SU-DHL-6 (cell line): ENCODE measurements at regions not wholly inside any gene's neighbourhood (a gene's known extent, or its start where the extent isn't known, plus 50 kb on each side); places are given as distances from the start of the nearest gene placed in this dataset.

Source experiments
- H2AFZ ChIP-seq: fragments of 200-600 bp; sonication (generic); 2 replicates; pipeline ENCODE4 v1.6.1; 2014; ENCODE audit warnings: low read depth, mild to moderate bottlenecking, moderate library complexity, mixed read lengths, antibody characterized with exemption, low read length; ENCODE audit not compliant: severe bottlenecking
- H3F3A ChIP-seq: fragments of 200-600 bp; shearing (Covaris generic); 2 replicates; pipeline ENCODE4 v1.6.0; 2016; ENCODE audit warnings: antibody characterized with exemption, mild to moderate bottlenecking; ENCODE audit not compliant: insufficient read depth
- H3K27ac ChIP-seq: fragments of 200-600 bp; sonication (generic); 2 replicates; pipeline ENCODE4 v1.5.1; 2016; ENCODE audit warnings: low read depth, mild to moderate bottlenecking, low read length, moderate library complexity, mixed read lengths
- H3K27me3 ChIP-seq: fragments of 200-600 bp; sonication (generic), shearing (Covaris generic); 2 replicates; pipeline ENCODE4 v1.6.0; 2014; ENCODE audit warnings: mild to moderate bottlenecking, low read length
- H3K36me3 ChIP-seq: fragments of 200-600 bp; sonication (generic); 2 replicates; pipeline ENCODE4 v1.6.1; 2014; ENCODE audit warnings: mild to moderate bottlenecking, low read length, mixed read lengths
- H3K4me2 ChIP-seq: fragments of 300-600, 200-600 bp; shearing (Covaris generic), sonication (generic); 2 replicates; pipeline ENCODE4 v1.6.0; 2014; ENCODE audit warnings: low read length, low read depth, mild to moderate bottlenecking; ENCODE audit not compliant: poor library complexity, severe bottlenecking
- H3K4me3 ChIP-seq: fragments of 200-600 bp; sonication (generic); 2 replicates; pipeline ENCODE4 v1.5.1; 2014; ENCODE audit warnings: antibody characterized with exemption, low read length, mild to moderate bottlenecking, mixed read lengths; ENCODE audit not compliant: insufficient read depth, poor library complexity, severe bottlenecking
- H3K79me2 ChIP-seq: fragments of 200-600 bp; sonication (generic); 2 replicates; pipeline ENCODE4 v1.6.1; 2014; ENCODE audit warnings: mild to moderate bottlenecking, low read length, moderate library complexity; ENCODE audit not compliant: insufficient read depth
- H3K9ac ChIP-seq: fragments of 200-600 bp; sonication (generic); 2 replicates; pipeline ENCODE4 v1.7.0; 2014; ENCODE audit warnings: mild to moderate bottlenecking, low read length
- H3K9me2 ChIP-seq: fragments of 200-600 bp; sonication (generic); replicated peaks from 2 replicates; pipeline ENCODE4 v1.6.1; 2014; ENCODE audit warnings: low read length; ENCODE audit not compliant: insufficient read depth
- H3K9me3 ChIP-seq: fragments of 200-600 bp; sonication (generic); 2 replicates; pipeline ENCODE4 v1.6.1; 2014; ENCODE audit warnings: low read length, mixed read lengths; ENCODE audit not compliant: insufficient read depth
- H4K20me1 ChIP-seq: fragments of 200-600 bp; sonication (generic); 2 replicates; pipeline ENCODE4 v1.6.1; 2014; ENCODE audit warnings: low read depth, mild to moderate bottlenecking, antibody characterized with exemption, low read length, moderate library complexity, mixed read lengths
- EZH2phosphoT487 ChIP-seq: fragments of 200-600 bp; sonication (generic), shearing (Covaris generic); conservative IDR thresholded peaks from 2 replicates; pipeline ENCODE4 v1.6.1; 2018; ENCODE audit warnings: mild to moderate bottlenecking, antibody characterized with exemption, low read length, moderate library complexity, mixed read lengths
- TF ChIP-seq, protein P1 (sequence below): fragments of 200-600 bp; sonication (generic); IDR thresholded peaks from one replicate; pipeline ENCODE4 v1.5.1; 2017; ENCODE audit warnings: antibody characterized with exemption, mild to moderate bottlenecking, low read length, moderate library complexity; ENCODE audit not compliant: insufficient read depth, poor library complexity, severe bottlenecking

DNA sequence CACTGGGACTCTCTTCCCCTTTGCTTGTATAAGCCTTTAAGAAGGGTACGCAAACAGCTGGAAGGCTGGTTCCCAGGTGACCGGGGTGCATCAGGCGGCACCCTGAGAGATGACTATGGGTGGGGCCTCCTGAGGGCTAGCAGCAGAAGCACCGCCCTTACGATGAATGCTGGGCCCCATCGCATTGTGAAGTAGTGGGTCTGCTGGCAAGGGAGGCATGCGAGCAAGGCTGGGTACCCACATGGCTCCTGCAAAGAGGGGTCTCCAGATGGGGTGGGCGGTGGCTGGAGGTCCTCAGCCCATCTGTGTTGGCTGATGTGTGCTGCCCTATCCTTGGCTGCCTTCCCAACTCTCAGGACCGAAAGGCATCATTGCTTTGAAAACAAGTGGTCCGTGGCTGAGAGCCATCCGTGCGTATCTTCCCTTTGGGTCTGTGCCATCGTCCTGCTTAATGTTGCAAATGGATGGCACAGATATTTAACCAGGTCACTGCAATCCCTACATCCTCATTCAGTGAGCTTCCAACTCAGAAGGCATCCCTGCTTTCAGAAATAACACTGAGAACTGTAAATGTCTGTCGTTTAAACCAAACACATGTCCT is 83.5 kb upstream of the GPC1 start:
- no peaks in the 10 kb centered on the region for H3K9me3 ChIP-seq

DNA sequence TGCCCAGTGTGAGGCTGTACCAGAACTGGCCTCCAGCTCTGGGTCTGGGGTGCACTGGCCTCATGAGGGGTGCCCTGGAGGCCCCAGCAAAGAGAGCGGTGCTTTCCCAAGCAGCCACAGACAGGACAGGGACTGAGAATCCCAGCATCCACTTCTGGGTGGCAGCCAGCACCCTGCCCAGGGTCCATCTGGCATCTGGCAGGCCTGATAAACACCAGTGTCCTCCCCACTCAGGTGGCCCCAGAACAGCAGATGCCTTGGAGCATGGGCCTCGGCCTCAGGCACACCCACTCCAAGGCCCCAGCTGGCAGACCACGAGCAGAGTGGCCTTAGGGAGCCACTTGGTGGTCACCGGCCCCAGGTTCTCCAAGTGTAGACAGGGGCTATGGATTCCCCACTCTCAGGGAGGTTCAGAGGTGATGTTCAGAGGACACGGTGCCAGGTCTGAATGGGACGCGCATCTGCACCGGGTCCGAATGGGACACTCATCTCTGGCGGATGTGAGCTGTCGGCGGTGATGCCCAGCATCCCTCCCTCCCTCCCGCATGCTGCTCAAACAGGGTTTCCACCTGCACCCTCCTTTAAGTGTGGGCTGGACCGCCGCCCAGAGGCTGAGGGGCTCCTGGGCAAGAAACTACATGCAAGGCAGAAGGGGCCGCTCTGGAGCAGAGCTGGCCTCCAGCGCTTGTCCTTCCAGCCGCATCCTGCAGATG is 82.2 kb upstream of the GPC1 start:
- Histone ChIP-seq H2AFZ (no peak overlapping the region), H3K36me3 (no peaks in the 10 kb centered on the region), H3K9ac (no peak overlapping the region), H3K79me2 (no peaks in the 10 kb centered on the region), H3K4me3 (no peak overlapping the region), H3K27ac (no peak overlapping the region), H3K9me2 (no peaks in the 10 kb centered on the region), H3K4me2 (no peak overlapping the region), H3K27me3 (no peaks in the 10 kb centered on the region), H3K9me3 (no peaks in the 10 kb centered on the region), H3F3A (no peaks in the 10 kb centered on the region), H4K20me1 (no peaks in the 10 kb centered on the region)
- no peak for TF ChIP-seq EZH2phosphoT487
- TF ChIP-seq, protein P1, sequence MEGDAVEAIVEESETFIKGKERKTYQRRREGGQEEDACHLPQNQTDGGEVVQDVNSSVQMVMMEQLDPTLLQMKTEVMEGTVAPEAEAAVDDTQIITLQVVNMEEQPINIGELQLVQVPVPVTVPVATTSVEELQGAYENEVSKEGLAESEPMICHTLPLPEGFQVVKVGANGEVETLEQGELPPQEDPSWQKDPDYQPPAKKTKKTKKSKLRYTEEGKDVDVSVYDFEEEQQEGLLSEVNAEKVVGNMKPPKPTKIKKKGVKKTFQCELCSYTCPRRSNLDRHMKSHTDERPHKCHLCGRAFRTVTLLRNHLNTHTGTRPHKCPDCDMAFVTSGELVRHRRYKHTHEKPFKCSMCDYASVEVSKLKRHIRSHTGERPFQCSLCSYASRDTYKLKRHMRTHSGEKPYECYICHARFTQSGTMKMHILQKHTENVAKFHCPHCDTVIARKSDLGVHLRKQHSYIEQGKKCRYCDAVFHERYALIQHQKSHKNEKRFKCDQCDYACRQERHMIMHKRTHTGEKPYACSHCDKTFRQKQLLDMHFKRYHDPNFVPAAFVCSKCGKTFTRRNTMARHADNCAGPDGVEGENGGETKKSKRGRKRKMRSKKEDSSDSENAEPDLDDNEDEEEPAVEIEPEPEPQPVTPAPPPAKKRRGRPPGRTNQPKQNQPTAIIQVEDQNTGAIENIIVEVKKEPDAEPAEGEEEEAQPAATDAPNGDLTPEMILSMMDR: no peak

More for the DNA sequence above, 83.5 kb upstream of the GPC1 start:
- no peak overlapping the region for H3K4me2 ChIP-seq
- no peaks in the 10 kb centered on the region for H3K27me3 ChIP-seq
- H3K36me3 ChIP-seq: no peaks in the 10 kb centered on the region
- TF ChIP-seq, protein P1: no peak
- no peak for TF ChIP-seq EZH2phosphoT487
- H3K9me2 ChIP-seq: no peaks in the 10 kb centered on the region
- H3K79me2 ChIP-seq: no peaks in the 10 kb centered on the region
- H2AFZ ChIP-seq: no peak overlapping the region
- no peak overlapping the region for H3K4me3 ChIP-seq
- H4K20me1 ChIP-seq: no peaks in the 10 kb centered on the region
- H3K27ac ChIP-seq: no peak overlapping the region
- H3K9ac ChIP-seq: no peak overlapping the region
- no peaks in the 10 kb centered on the region for H3F3A ChIP-seq

DNA sequence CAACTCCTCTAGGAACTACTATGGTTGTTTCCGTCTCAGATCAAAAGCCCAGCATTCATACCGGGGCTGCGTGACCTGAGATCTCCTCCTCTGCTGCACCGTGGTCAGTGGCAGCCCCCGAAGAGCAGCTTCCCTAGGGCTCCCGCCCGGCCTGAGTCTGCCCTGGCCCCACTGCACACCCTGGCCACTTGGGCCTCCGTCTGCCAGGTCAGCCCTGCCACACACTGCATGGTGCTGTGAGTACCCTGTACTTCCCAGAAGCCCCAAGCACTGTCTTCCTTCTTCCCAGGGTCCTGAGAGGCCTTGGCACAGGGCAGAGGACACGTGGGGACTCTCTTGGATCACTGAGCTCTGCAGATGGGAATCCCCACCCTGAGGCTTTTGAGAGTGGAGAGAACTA is 81.5 kb upstream of the GPC1 start:
- H3K9ac ChIP-seq: no peak overlapping the region
- no peaks in the 10 kb centered on the region for H3K9me2 ChIP-seq
- no peak overlapping the region for H2AFZ ChIP-seq
- no peaks in the 10 kb centered on the region for H3F3A ChIP-seq
- H3K27me3 ChIP-seq: no peaks in the 10 kb centered on the region
- TF ChIP-seq, protein P1: no peak
- no peak for TF ChIP-seq EZH2phosphoT487
- no peaks in the 10 kb centered on the region for H3K36me3 ChIP-seq
- H3K79me2 ChIP-seq: no peaks in the 10 kb centered on the region
- H4K20me1 ChIP-seq: no peaks in the 10 kb centered on the region
- H3K27ac ChIP-seq: no peak overlapping the region
- H3K9me3 ChIP-seq: no peaks in the 10 kb centered on the region
- no peak overlapping the region for H3K4me2 ChIP-seq
- no peak overlapping the region for H3K4me3 ChIP-seq
